NCI-H2196 treated with DMSO at 0.1 percent for 48 hours (cell line): ENCODE measurements at regions not wholly inside any gene's neighbourhood (a gene's known extent, or its start where the extent isn't known, plus 50 kb on each side); places are given as distances from the start of the nearest gene placed in this dataset.

ENCODE experiments used
- DNase-seq: peaks from one replicate; lab custom pipeline; 2025; ENCODE audit not compliant: unreplicated experiment; lab: John Stamatoyannopoulos, UW

DNA sequence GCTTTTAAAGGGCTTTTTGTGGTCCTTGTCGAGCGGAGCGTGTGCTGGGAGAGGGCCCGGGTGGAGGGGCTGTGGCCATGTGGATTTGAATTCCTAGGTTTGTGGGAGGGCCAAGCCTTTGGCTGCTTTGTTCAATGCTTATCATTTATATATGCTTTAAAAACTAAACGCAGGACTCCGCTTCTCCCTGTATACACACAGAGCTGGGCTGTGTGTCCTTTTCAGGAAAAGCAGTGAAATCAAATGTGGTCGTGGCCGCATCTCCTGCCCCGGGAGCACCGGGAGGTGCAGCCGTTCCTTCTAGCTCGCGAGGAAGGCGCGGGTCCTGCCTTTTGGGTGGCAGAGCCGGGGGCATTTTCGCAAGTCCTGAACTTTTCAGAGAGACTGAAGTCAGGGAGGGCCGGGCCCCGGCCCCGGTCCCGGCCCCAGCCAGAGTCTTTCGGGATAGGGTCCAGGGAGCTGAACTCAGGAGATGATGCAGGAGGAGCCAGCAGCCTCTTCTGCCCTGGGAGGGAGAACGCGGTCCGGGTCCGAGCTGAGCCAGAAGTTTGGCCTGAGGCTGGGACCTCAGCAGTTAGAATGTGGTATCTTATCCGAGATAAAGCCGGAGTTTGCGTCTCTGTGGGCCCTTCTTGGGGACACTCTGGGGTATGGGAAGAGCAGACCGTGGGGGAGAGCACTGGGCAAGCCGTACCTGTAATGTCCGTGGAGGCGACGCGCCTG, 158.8 kb downstream of the C9orf152 start:
- DNase-seq = no peak

DNA sequence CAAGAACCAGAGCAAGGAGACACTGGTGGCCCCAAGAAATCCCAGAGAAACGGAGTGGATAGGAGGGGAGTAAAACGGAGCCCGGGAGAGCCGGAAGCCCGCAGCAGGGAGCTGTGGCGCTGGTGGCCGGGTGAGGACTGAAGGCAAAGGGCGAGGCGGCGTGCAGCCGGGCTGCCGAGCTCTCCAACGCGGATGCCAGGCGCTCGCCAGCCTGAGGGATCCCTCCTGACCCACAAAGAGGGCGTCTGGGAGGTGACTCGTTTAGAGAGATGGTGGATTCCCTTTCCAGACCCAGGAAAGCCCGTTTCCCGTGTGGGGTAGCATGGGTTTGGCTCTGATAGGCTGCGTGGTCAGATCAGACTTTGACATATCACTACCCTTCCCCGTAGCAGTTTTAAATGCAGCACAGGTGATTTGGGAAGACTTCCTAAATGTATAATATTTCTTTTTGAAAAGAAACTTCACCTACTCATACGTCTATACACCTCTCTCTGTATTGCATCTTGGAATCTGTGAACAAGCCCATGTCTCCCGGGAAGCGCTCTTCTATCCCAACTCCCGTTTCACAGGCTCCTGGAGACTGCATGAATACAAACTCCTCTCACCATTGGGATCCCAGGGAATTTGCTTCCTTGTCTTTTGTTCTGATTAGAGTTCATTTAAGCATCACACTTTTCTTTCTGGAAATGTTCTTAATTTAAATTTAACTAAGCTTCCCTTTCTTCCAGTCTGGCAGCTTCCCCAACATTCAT, 158.1 kb downstream of the C9orf152 start:
- DNase-seq = no peak

DNA sequence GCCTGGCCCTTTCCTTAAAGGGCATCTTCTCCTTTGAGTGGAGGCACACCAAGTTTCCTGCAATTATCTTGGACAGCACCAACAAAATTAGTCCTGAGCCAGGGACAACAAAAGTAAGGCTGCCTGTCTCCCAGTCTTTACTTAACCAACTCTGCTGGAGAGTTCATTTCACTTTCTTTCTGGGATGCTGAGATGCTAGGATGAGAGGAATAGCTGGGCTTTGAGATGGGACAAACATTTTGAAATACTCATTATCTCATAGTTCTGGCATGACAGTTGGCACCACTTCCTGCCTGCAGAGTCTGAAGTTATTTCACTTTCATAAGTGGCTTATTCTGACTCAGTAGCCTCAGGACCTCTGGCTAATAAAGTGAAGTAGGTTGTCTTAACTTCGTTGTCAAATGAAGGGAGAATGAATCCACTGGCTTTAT, 157.0 kb downstream of the C9orf152 start:
- DNase-seq = no peak

DNA sequence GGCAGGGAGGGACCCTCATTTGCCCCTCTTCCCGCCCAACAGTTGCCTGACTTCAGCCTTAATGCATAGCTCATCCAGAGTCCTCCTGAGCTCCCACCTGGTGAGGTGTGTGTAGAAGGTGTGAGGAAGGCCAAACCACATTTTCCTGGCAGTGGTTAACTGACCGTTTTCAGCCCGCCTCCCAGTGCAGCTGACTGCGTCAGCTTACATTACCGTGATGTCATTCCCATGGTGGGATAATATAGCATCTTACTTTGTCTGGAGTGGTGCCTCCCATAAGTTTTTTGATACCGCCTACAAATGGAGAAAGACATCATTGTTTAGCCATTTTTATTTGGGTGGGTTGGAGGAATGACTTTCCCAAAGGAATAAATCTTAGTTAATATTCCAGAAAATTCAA, 151.9 kb downstream of the C9orf152 start:
- DNase-seq = no peak

DNA sequence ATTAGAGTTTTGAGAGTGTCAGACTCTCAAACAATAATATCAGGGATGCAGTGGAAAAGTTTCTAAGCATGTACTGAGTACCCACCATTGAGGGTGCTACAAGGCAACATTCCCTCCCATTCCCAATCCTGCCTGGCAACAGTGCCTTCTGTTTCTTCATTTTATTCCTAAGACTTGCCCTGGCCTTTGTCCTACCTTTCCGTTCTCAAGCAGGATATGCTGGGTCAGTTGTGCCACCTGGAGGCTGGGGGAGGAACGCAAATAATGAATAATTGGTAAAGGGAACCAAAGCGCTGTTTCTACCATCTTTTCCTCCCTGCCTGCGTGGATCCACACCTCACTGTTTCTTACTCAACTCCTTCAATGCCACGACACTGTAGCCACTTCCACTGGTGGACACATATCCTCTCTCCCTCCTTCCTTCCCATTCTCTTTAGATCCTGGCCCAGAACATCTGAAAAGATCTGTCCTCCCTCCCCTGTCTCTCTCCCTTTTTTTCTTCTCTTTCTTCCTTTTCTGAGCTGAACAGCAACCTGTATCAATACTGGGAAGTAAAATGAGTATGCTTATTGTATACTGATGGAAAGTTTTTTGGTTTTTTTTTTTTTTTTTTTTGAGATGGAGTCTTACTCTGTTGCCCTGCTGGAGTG, 149.5 kb downstream of the C9orf152 start:
- DNase-seq = no peak

DNA sequence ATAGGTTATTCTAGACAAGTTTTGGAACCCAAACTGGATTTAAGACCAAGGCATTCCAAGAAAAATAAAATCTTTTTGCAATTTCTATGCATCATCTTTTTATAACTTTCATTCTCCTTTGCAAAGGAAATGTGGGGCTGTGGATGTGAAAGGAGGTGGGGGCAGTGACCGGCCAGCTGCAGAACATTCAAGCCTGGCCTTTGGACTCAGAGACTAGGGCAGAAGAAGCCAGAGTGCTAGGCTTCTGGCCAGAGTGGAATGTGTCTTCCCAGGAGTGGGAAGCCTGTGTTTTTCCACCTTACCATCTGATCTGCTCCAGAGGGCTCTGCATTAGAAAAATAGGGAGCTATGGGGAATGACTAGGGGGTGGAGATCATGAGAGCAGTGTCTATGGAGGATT, 148.5 kb downstream of the C9orf152 start:
- no peak for DNase-seq

DNA sequence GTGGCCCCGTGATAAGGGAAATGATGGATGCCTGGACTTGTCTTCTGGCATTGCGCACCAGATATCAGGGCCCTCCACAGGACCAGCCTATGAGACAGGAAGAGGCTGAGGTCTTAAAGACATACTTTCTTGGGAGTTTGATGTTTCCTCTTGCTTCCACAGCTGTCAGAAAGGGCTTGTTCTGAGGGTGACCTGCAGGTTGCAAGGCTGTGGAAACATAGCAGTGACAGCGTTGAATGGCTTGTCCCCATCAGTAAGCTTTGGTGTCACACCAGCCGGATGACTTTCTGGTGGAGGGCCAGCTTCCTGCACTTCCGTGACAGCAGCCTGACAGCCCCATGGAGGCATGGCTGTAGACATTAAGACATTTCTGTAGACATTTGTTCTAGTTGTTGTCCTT, 143.2 kb downstream of the C9orf152 start:
- DNase-seq = no peak

DNA sequence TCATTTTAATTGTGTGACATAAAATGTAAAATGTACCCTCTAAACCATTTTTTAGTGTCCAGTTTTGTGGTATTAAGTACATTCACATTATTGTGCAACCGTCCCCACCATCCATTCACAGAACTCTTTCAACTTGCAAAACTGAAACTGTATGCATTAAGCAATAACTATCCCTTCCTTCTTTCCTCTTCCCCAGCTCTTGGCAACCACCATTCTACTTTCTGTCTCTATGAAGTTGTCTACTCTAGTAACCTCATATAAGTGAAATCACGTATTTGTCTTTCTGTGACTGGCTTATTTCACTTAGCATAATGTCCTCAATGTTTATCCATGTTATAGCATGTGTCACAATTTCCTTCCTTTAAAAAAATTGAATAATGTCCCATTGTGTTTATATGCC, 142.4 kb downstream of the C9orf152 start:
- DNase-seq = no peak

DNA sequence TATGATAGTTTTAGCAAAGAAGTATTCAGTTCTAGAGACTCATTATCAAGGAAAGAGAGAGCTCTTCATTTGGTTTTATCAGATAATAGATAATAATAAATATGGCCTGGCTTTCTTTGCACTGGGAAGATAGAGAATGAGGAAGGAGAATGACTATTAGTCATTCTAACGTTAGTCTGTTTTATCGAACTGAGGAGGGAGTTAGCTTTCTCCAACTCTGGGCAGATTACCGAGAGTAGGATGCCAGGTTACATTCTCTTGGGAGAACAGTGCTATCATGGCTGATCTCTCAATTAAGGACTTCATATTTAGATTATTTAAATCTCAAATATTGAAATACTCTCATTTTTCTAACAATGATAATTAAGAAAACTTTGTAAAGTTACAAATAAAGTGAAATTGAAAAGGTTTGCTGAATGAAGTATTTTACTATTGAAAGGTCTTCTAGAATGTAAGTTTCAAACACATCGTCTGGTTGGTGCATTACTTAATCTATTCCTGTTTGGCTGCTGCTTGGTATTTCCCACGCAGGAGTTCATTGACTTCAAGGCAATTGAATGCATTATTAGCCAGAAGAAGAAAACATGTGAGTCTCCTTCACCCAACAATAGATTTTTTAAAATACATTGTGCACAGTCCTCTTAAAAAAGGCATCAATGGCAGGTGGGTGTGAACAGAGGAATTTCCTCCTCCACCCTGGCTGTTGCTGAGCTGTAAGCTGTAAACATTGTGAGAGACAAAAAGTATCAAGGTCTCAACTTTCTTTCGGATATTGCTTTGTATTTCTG, 140.8 kb downstream of the C9orf152 start:
- no peak for DNase-seq

DNA sequence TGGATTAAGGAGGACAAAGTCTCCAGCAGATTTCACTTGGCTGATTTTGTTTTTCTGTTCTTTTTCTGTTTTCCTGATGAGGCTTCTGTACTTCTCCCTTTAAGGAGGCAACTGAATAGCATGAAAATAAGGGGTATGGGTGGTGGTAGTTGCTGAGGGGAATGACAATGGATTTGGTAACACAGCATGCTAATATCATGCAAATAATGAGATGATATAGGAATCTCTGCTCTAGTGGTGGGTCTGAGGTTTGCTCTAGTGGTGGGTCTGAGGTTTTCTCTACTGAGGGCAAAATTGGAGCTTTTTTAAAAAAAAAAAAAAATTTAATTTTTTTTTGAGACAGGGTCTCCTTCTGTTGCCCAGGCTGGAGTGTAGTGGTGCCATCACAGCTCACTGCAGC, 139.7 kb downstream of the C9orf152 start:
- DNase-seq = no peak

DNA sequence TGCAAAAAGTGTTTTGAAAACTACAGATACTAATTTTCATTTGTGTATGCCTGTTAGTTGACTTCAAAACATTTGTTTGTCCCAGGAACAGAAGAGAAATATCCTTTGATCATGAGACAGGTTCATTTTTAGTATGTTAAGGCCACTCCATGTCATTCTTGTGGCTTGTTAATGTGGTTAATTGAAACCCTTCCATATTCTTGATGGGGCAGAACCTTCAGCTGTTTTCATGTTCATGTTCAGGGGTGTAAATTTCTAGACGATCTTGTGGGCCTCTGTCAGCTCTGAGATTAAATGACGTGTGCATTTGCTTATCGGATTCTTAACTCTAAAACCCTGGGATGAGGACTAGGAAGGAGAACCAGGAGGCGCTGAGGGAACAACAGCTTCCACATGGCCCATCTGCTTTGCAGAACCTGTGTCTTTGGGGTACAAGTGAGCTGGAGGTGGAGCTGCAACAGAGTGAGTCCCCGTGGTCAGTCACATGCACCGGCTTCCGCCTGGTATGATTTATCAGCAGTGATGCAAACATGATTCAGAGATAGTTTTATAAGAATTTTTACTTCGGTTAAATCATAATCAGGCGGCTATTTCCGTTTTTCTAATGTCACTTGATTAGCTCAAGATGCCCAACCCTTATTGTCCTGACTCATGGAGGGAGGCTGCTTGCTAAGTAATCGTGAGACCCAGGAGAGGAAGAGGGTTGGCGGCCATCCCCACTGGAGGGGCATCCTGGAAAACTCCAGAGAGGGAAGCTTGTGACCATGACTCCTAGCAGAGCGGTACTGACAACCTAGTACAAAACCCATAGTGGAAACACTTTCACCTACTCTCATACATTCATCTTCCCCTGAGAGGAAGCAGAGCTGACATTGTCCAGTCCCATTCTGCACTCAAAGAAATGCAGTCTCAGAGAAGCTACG, 138.4 kb downstream of the C9orf152 start:
- no peak for DNase-seq

DNA sequence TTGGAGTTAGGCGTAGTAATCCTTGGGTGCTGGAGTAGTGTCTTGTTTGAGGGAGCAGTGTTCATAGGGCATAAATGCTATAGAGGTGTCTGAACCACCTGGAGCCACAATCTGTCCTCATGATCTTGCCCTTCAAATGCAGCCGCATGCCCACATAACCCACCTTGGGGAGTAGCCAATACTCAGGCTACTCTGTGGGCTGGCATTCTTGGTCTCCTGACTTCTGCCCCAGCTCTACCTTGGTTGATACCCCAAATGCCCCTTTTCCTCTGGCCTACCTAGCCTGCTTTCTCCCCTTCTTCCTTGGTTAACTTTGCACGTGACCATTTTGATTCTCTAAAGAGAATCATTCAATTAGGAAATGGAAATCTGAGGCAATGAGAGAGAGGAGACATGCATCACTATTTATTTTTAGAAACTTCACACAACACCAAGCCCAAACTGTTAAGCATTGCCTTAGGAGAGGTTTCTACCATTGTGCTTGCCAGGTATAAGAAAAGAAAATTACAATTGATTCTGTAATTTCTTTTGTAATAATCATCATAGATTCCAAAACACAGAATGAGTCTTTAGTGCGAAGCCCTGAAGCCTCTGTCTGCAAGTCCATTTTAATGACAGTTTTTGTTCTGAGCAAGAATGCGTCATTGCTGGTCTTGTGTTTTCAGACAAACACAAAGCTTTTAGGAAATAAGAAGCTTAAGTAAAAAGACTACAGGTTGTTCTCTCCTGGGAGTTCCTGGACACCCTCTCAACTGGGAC, 135.2 kb downstream of the C9orf152 start:
- no peak for DNase-seq

DNA sequence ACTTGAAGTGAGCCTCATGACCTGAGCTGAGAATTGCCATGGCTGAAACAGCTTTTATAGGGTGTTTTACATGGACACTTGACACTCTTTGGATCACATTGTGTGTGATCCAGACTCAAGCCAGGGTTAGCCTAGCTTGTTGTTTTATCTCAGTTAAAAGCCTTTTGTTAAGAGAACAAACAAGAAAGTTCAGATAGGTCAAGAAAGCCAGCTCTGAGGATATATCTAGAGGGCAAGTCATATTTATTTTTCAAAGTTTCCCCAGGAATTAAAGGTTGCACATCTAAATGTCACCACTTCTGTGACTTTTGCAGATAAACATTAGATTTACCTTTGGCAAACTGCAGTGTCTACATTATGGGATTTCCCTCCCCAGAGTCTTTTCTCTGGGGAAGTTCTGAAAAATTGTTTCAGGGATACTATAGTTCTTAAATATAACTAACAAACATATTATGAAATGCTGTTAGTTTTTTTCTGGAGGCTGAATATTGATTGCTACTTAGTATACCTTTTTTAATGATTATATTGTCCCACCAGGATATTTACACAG, 134.5 kb downstream of the C9orf152 start:
- peak; percentile 11 for DNase-seq

DNA sequence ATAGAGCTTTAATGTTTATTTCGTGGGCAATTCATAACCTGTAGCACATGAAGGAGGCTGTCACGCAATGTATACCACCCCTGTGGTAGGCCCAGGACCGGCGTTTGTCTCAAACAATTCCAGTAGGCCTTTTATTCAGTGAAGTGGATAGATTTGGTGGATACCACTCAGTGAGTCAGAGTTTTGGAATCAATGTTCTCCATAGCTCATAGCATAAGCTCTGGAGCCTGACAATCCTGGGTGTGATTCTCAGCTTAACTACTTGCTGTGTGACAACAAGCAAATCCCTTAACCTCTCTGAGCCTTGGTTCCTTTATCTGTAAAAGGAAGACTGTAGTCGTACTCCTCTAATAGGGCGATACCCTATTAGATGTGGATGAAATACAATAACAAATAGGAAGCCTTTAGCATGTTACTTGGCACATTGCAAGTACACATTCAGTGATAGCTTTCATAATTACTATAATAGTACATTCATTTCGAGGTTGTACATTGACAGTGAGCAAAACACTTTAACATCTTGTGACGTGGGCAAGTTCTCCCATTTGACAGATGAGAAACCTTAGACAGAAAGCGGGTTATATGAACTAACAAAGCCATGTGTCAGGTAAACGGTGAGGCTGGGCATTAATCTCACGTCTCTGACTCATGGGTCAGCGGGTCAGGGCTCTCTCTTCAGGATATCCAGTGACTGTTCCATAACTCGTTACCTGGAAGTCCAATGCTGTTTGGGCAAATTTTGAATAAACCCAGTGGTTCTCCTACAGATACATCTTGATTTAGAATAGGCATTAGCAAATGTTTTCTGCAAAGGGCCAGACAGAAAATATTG, 130.8 kb downstream of the C9orf152 start:
- no peak for DNase-seq

DNA sequence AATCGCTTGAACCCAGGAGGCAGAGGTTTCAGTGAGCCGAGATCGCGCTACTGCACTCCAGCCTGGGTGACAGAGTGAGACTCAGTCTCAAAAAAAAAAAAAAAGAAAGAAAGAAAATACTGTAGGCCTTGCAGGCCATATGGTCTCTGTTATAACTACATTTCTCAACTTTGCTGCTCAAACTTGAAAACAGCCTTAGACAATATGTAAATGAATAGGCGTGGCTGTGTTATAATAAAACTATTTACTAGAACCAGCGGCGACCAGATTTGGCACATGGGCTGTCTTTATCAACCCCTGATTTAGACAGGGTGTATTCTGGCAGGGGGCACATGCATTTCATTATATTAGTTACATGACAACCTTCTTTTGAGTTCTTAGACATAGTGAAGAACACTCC, 130.0 kb downstream of the C9orf152 start:
- DNase-seq = no peak

DNA sequence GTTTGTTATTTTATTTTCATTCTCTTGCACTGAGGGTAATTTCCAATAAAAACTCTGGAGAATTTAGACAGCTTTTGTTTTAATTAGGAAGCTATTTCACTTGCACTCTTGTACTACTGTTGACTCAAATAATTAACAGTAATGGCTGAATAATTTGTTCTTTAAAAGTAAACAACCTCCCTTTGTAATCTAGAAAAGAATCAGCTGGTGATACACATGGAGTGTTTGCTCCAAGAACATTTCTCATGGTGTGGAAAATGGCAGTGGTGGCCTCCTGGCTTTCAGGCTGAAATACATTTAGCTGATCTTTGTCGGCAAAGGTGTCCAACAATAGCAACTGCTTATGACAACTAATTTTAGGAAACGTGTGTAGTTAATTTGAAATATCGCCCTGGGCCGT, 129.4 kb downstream of the C9orf152 start:
- no peak for DNase-seq

DNA sequence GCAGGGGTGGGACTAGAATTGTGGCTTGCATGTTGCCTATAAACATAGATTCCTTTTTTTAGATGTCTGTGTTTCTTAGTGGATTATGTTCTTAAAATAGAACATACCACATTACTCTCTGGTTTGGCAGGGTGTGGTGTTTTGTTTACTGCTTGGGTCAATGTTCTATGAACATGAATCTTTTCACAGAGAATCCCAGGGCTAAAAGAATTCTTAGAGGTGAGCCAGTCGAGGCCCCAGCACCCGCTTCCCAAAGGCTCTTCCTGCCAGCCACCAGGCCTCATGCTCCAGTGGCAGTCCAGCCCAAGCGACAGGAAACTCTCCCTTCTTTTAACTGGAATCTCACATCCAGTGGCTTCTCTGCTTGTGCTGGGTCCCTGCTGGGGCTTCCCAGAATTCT, 126.6 kb downstream of the C9orf152 start:
- DNase-seq = no peak

DNA sequence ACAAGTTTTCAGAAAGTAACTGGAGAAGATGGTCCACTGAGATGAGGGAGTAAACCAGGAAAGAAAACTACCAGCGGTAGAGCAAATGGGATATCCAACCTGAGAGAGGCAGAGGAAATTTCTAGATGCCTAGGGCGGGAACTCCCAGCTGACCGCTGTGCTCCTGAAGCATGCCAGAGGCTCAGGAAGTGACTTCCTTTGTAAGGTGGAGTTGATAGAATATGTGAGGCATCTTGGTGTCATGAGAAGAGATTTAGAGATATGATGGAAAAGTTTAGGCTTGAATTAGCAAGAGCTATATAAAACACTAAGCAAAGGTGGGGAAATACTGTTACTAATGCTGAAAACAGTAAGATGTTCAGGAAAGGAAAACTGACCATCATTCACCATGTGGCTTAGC, 124.1 kb downstream of the C9orf152 start:
- no peak for DNase-seq
